ENCODE measurements at regions not wholly inside any gene's neighbourhood (a gene's known extent, or its start where the extent isn't known, plus 50 kb on each side); places are given as distances from the start of the nearest gene placed in this dataset.

DNA sequence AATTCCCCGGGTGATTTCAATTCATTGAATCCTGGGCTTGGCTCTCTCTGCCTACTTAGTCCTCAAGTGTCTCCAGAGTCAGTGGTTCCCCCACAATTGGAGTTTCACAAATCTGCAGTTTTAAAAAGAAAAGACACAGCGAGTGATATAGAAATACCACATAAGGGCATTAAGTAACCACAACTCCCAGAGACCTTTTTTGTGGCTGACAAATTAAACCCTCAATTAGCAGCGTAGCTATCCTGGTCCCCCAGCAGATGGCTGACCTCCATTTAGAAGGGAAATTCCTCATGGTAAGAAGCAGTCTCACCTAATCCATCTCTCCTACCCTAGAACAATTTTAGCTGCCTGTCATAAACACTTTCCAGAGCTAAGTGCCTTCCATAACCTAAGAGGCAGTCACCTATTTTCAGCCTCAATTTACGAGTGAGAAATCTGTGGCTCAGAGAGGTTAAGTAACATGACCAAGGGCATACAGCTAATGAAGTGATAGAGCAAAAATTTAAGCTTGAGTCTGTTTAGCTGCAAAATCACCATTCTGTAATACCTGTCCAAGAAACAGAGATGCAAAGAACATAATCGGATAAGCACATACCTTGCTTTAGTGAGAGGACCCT lies 56.0 kb upstream of the NBPF3 start:
- Histone ChIP-seq H3K4me1 (ENCODE audit: control insufficient read depth in 4 of 4, insufficient read depth in 4 of 4, low read length in 3 of 4) (no peaks in the 10 kb centered on the region), H3K9me3 (ENCODE audit: control insufficient read depth in 4 of 4, low read length in 3 of 4) (peaks cover 0 to 4% (median under 1%) of the 10 kb centered on the region in 4 donors), H3K36me3 (ENCODE audit: control insufficient read depth in 4 of 4, insufficient read depth in 3 of 4, low read depth in 1 of 4, low read length in 3 of 4) (no peaks in the 10 kb centered on the region), H3K27me3 (ENCODE audit: control insufficient read depth in 4 of 4, insufficient read depth in 4 of 4, low read length in 3 of 4) (no peaks in the 10 kb centered on the region), H3K4me3 (ENCODE audit: low read depth in 1 of 3, low read length in 3 of 3) (no peak overlapping the region), H3K27ac (ENCODE audit: low read depth in 1 of 2, low read length in 2 of 2) (no peak overlapping the region), H3K9ac (ENCODE audit: low read depth in 1 of 2, low read length in 2 of 2) (no peak overlapping the region)
- no peak for TF ChIP-seq RAD21 (IDR thresholded peaks at IDR 0.05)
- TF ChIP-seq GABPA (IDR thresholded peaks at IDR 0.05 in 1 of 2, conservative IDR thresholded peaks at IDR 0.05 in 1 of 2): no peak
- no peak for TF ChIP-seq YY1 (IDR thresholded peaks at IDR 0.05)
- no peak for TF ChIP-seq JUND (IDR thresholded peaks at IDR 0.05)
- TF ChIP-seq, protein P1, sequence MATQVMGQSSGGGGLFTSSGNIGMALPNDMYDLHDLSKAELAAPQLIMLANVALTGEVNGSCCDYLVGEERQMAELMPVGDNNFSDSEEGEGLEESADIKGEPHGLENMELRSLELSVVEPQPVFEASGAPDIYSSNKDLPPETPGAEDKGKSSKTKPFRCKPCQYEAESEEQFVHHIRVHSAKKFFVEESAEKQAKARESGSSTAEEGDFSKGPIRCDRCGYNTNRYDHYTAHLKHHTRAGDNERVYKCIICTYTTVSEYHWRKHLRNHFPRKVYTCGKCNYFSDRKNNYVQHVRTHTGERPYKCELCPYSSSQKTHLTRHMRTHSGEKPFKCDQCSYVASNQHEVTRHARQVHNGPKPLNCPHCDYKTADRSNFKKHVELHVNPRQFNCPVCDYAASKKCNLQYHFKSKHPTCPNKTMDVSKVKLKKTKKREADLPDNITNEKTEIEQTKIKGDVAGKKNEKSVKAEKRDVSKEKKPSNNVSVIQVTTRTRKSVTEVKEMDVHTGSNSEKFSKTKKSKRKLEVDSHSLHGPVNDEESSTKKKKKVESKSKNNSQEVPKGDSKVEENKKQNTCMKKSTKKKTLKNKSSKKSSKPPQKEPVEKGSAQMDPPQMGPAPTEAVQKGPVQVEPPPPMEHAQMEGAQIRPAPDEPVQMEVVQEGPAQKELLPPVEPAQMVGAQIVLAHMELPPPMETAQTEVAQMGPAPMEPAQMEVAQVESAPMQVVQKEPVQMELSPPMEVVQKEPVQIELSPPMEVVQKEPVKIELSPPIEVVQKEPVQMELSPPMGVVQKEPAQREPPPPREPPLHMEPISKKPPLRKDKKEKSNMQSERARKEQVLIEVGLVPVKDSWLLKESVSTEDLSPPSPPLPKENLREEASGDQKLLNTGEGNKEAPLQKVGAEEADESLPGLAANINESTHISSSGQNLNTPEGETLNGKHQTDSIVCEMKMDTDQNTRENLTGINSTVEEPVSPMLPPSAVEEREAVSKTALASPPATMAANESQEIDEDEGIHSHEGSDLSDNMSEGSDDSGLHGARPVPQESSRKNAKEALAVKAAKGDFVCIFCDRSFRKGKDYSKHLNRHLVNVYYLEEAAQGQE (IDR thresholded peaks at IDR 0.05): no peak
- no peak for TF ChIP-seq TAF1 (conservative IDR thresholded peaks at IDR 0.05)
- TF ChIP-seq HNF4G (IDR thresholded peaks at IDR 0.05): no peak
- TF ChIP-seq, protein P2, sequence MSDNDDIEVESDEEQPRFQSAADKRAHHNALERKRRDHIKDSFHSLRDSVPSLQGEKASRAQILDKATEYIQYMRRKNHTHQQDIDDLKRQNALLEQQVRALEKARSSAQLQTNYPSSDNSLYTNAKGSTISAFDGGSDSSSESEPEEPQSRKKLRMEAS (IDR thresholded peaks at IDR 0.05): no peak
- TF ChIP-seq RXRA (IDR thresholded peaks at IDR 0.05): no peak
- no peak for TF ChIP-seq SP1 (IDR thresholded peaks at IDR 0.05)
- TF ChIP-seq EGR1 (IDR thresholded peaks at IDR 0.05; ENCODE audit: low read depth in 2 of 2): no peak
- TF ChIP-seq FOXA1 (IDR thresholded peaks at IDR 0.05): no peak
- TF ChIP-seq, protein P3, sequence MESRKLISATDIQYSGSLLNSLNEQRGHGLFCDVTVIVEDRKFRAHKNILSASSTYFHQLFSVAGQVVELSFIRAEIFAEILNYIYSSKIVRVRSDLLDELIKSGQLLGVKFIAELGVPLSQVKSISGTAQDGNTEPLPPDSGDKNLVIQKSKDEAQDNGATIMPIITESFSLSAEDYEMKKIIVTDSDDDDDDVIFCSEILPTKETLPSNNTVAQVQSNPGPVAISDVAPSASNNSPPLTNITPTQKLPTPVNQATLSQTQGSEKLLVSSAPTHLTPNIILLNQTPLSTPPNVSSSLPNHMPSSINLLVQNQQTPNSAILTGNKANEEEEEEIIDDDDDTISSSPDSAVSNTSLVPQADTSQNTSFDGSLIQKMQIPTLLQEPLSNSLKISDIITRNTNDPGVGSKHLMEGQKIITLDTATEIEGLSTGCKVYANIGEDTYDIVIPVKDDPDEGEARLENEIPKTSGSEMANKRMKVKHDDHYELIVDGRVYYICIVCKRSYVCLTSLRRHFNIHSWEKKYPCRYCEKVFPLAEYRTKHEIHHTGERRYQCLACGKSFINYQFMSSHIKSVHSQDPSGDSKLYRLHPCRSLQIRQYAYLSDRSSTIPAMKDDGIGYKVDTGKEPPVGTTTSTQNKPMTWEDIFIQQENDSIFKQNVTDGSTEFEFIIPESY (IDR thresholded peaks at IDR 0.05): no peak
- TF ChIP-seq, protein P4, sequence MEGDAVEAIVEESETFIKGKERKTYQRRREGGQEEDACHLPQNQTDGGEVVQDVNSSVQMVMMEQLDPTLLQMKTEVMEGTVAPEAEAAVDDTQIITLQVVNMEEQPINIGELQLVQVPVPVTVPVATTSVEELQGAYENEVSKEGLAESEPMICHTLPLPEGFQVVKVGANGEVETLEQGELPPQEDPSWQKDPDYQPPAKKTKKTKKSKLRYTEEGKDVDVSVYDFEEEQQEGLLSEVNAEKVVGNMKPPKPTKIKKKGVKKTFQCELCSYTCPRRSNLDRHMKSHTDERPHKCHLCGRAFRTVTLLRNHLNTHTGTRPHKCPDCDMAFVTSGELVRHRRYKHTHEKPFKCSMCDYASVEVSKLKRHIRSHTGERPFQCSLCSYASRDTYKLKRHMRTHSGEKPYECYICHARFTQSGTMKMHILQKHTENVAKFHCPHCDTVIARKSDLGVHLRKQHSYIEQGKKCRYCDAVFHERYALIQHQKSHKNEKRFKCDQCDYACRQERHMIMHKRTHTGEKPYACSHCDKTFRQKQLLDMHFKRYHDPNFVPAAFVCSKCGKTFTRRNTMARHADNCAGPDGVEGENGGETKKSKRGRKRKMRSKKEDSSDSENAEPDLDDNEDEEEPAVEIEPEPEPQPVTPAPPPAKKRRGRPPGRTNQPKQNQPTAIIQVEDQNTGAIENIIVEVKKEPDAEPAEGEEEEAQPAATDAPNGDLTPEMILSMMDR (IDR thresholded peaks at IDR 0.05; ENCODE audit: low read depth, low read length, missing input control): no peak
- no peak for TF ChIP-seq NR2F2 (IDR thresholded peaks at IDR 0.05)
- no peak for TF ChIP-seq HNF4A (conservative IDR thresholded peaks at IDR 0.05)
- DNase-seq (ENCODE audit: low spot score): no peak
- WGBS: 75% methylated on average over 5 of the region's 5 CpGs

DNA sequence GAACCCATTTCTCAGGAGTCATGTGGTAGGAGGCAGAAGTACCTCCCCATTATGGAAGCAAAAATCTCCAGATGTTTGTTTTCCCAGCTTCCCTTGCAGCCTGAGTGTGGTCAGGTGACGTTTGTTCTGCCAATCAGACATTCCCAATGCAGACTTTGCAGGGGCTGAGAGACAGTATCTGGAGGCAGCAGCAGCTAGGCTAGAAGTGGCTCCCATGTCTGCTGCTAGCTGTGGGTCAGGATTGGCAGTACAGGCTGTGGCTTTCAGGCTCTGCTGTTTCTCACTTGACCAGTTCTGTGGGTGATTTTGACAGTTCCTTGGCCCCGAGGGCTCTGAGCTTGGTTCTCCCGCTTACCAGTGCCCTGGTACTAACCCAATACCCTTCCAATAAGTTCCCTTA lies 58.6 kb upstream of the NBPF3 start:
- 85% methylated on average over 3 of the region's 3 CpGs for WGBS
- no peak for DNase-seq (ENCODE audit: low spot score)

More for the DNA sequence above, 58.6 kb upstream of the NBPF3 start:
- H3K36me3 ChIP-seq (ENCODE audit: control insufficient read depth in 4 of 4, insufficient read depth in 3 of 4, low read depth in 1 of 4, low read length in 3 of 4): no peaks in the 10 kb centered on the region
- H3K27ac ChIP-seq (ENCODE audit: low read depth in 1 of 2, low read length in 2 of 2): no peak overlapping the region
- H3K9ac ChIP-seq (ENCODE audit: low read depth in 1 of 2, low read length in 2 of 2): no peak overlapping the region
- H3K4me3 ChIP-seq (ENCODE audit: low read depth in 1 of 3, low read length in 3 of 3): no peak overlapping the region
- no peaks in the 10 kb centered on the region for H3K27me3 ChIP-seq (ENCODE audit: control insufficient read depth in 4 of 4, insufficient read depth in 4 of 4, low read length in 3 of 4)
- no peaks in the 10 kb centered on the region for H3K4me1 ChIP-seq (ENCODE audit: control insufficient read depth in 4 of 4, insufficient read depth in 4 of 4, low read length in 3 of 4)
- H3K9me3 ChIP-seq (ENCODE audit: control insufficient read depth in 4 of 4, low read length in 3 of 4): peaks cover 0 to 4% (median under 1%) of the 10 kb centered on the region in 4 donors
- TF ChIP-seq, protein P1 (IDR thresholded peaks at IDR 0.05): no peak
- TF ChIP-seq HNF4A (conservative IDR thresholded peaks at IDR 0.05) (no peak), FOXA2 (IDR thresholded peaks at IDR 0.05) (no peak), HNF4G (IDR thresholded peaks at IDR 0.05) (no peak), RAD21 (IDR thresholded peaks at IDR 0.05) (no peak), RXRA (IDR thresholded peaks at IDR 0.05) (no peak), YY1 (IDR thresholded peaks at IDR 0.05) (no peak), NR2F2 (IDR thresholded peaks at IDR 0.05) (no peak), SP1 (IDR thresholded peaks at IDR 0.05) (no peak), FOXA1 (IDR thresholded peaks at IDR 0.05) (no peak)
- TF ChIP-seq, protein P3 (IDR thresholded peaks at IDR 0.05): no peak
- TF ChIP-seq, protein P2 (IDR thresholded peaks at IDR 0.05): no peak

Data from liver (tissue), 8 donors.